B cell (primary cell): ENCODE measurements at regions not wholly inside any gene's neighbourhood (a gene's known extent, or its start where the extent isn't known, plus 50 kb on each side); places are given as distances from the start of the nearest gene placed in this dataset.

Source experiments
- ATAC-seq: fragments of 200-7000 bp; cut with Tn5 transposase; one replicate; pipeline ENCODE4 v1.10.0; 2021; ENCODE audit warnings: low read depth, mild to moderate bottlenecking, moderate number of reproducible peaks, moderate library complexity
- CTCF ChIA-PET: fragments of 350-600 bp; sonication (Branson Sonifier 250); formaldehyde crosslinking; loops from one replicate; lab custom pipeline; 2021; ENCODE audit warnings: antibody characterized with exemption, inconsistent platforms; lab: Charles Lee
- POLR2A ChIA-PET: fragments of 350-600 bp; sonication (Branson Sonifier 250); formaldehyde crosslinking; loops from one replicate; lab custom pipeline; 2021; ENCODE audit warnings: antibody characterized with exemption; lab: Charles Lee
- DNase-seq: peaks from one replicate; pipeline ENCODE4 v3.0.0; 2013
- H2AFZ ChIP-seq: 2 replicates; pipeline ENCODE4 v1.6.1; 2012; ENCODE audit warnings: mild to moderate bottlenecking, low read depth, low read length; ENCODE audit not compliant: insufficient read depth, poor library complexity, severe bottlenecking
- H3K27ac ChIP-seq, 2 donors: 1 replicate in 1 of 2; 2 replicates in 1 of 2; pipeline ENCODE4 v1.5.1; 2012 to 2013; ENCODE audit warnings: low read length in 2 of 2, mild to moderate bottlenecking in 2 of 2, moderate library complexity in 1 of 2
- H3K27me3 ChIP-seq, 4 experiments: fragments of 200-600 bp in 1 of 4; sonication (generic) in 1 of 4; replicated peaks in 1 of 4; 1 replicate in 2 of 4; 2 replicates in 2 of 4; pipeline versions ENCODE4 v1.6.1 to v1.7.0; 2013 to 2016; ENCODE audit warnings: low read length in 3 of 4, mild to moderate bottlenecking in 2 of 4, mixed read lengths in 1 of 4, moderate library complexity in 1 of 4; ENCODE audit not compliant: insufficient read depth in 4 of 4, control insufficient read depth in 3 of 4; ENCODE audit errors: control extremely low read depth in 1 of 4
- H3K36me3 ChIP-seq, 2 experiments: replicated peaks in 1 of 2; 1 replicate in 1 of 2; 2 replicates in 1 of 2; pipeline versions ENCODE4 v1.6.1 to v1.7.1; 2013; ENCODE audit warnings: low read length in 1 of 2; ENCODE audit not compliant: insufficient read depth in 2 of 2, control insufficient read depth in 1 of 2; ENCODE audit errors: control extremely low read depth in 1 of 2, extremely low read depth in 1 of 2
- H3K4me1 ChIP-seq, 2 donors: fragments of 200-600 bp in 1 of 2; sonication (generic) in 1 of 2; 1 replicate in 1 of 2; 2 replicates in 1 of 2; pipeline versions ENCODE4 v1.5.1 to v1.6.1; 2013 to 2017; ENCODE audit warnings: low read length in 2 of 2; ENCODE audit not compliant: control insufficient read depth in 2 of 2, insufficient read depth in 2 of 2
- H3K4me2 ChIP-seq: replicated peaks from 2 replicates; pipeline ENCODE3; 2012; ENCODE audit warnings: mild to moderate bottlenecking, low read depth, low read length; ENCODE audit not compliant: poor library complexity, severe bottlenecking
- H3K4me3 ChIP-seq, 5 experiments: fragments of 200-600 bp in 1 of 5; sonication (generic) in 1 of 5; 1 replicate in 3 of 5; 2 replicates in 2 of 5; pipeline versions ENCODE4 v1.5.1 to v1.7.0; 2011 to 2016; ENCODE audit warnings: low read length in 4 of 5, mild to moderate bottlenecking in 4 of 5, low read depth in 2 of 5, control low read depth in 1 of 5, moderate library complexity in 1 of 5; ENCODE audit not compliant: insufficient read depth in 1 of 5; ENCODE audit errors: control extremely low read depth in 1 of 5, extremely low read depth in 1 of 5
- H3K79me2 ChIP-seq: fragments of 200-600 bp; sonication (generic); one replicate; pipeline ENCODE4 v1.6.0; 2016; ENCODE audit warnings: low read length; ENCODE audit not compliant: control insufficient read depth, insufficient read depth
- H3K9ac ChIP-seq: fragments of 200-600 bp; sonication (generic); 2 replicates; pipeline ENCODE4 v1.6.1; 2017; ENCODE audit warnings: mild to moderate bottlenecking, low read length, moderate library complexity
- H3K9me3 ChIP-seq, 3 donors: one replicate each; pipeline versions ENCODE4 v1.6.1 to v1.7.1; 2013; ENCODE audit warnings: low read length in 2 of 3; ENCODE audit not compliant: control insufficient read depth in 2 of 3, insufficient read depth in 1 of 3; ENCODE audit errors: control extremely low read depth in 1 of 3
- H4K20me1 ChIP-seq: 2 replicates; pipeline ENCODE4 v1.6.0; 2012; ENCODE audit warnings: mild to moderate bottlenecking, low read length; ENCODE audit not compliant: insufficient read depth, control insufficient read depth, poor library complexity, severe bottlenecking
- H3K27ac Mint-ChIP-seq: one replicate; pipeline ENCODE4 v1.8.0; 2021; ENCODE audit warnings: mixed read lengths
- H3K27me3 Mint-ChIP-seq: one replicate; pipeline ENCODE4 v1.8.0; 2021; ENCODE audit warnings: mixed read lengths
- H3K4me1 Mint-ChIP-seq: one replicate; pipeline ENCODE4 v1.8.0; 2021; ENCODE audit warnings: mixed read lengths
- H3K4me3 Mint-ChIP-seq: one replicate; pipeline ENCODE4 v1.8.0; 2021; ENCODE audit warnings: mixed read lengths
- H3K9me3 Mint-ChIP-seq: one replicate; pipeline ENCODE4 v1.8.0; 2022; ENCODE audit warnings: mixed read lengths; ENCODE audit not compliant: insufficient read depth
- CTCF ChIP-seq: fragments of 200-600 bp; IDR thresholded peaks from one replicate; pipeline ENCODE4 v1.8.0; 2022; ENCODE audit warnings: antibody characterized with exemption, mild to moderate bottlenecking
- EZH2 ChIP-seq: IDR thresholded peaks from 2 replicates; pipeline ENCODE4 v1.6.1; 2012; ENCODE audit warnings: borderline replicate concordance, low read depth, mild to moderate bottlenecking, moderate library complexity, low read length; ENCODE audit not compliant: insufficient read depth, poor library complexity, severe bottlenecking
- WGBS: methylation state at CpG from one replicate; pipeline ENCODE4 v1.1.5; 2013; ENCODE audit warnings: missing lambda C conversion rate; ENCODE audit not compliant: insufficient coverage; 5-methylcytosine and 5-hydroxymethylcytosine counted together
- intact Hi-C: fragments of 100-400 bp; cut with micrococcal nuclease; formaldehyde crosslinking; loops from one replicate; pipeline ENCODE4 v1.10.0; 2022

DNA sequence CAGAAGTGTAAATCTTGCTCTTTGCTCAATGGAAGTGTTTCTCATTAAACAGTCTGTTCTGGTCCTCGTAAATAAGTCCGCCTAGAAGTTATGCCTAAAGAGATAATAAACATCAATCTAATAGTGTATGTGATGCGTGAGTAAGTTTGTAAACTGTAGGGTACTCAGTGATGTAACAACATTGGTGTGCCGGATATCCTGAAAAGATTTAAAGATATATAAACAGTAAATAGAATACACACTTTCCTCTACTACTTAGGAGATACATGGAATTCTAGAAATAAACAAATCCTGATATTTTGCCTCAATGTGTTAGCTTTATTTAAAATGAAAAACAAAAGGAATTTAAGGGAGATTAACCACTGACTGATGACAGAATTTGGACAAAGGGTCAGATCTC, 123.5 kb downstream of the AHR start:
- H3K27ac ChIP-seq: no peak overlapping the region
- CTCF ChIA-PET: no interaction called here
- H3K4me3 Mint-ChIP-seq: no peak overlapping the region
- no peaks in the 10 kb centered on the region for H3K4me1 Mint-ChIP-seq
- no peaks in the 10 kb centered on the region for H3K27me3 ChIP-seq
- ATAC-seq: no peak
- POLR2A ChIA-PET: no interaction called here
- H4K20me1 ChIP-seq: no peaks in the 10 kb centered on the region
- TF ChIP-seq CTCF (no peak), EZH2 (no peak)
- H3K36me3 ChIP-seq: no peaks in the 10 kb centered on the region
- H3K9me3 Mint-ChIP-seq: peaks cover 3% of the 10 kb centered on the region
- H3K9ac ChIP-seq: no peak overlapping the region
- no CpG with 5 or more reads among the region's 4 CpGs for WGBS
- no peaks in the 10 kb centered on the region for H3K4me1 ChIP-seq
- no peaks in the 10 kb centered on the region for H3K9me3 ChIP-seq
- H3K4me3 ChIP-seq: no peak overlapping the region
- no peak overlapping the region for H3K27ac Mint-ChIP-seq
- H3K79me2 ChIP-seq: no peaks in the 10 kb centered on the region
- H2AFZ ChIP-seq: no peak overlapping the region
- H3K4me2 ChIP-seq: no peak overlapping the region
- intact Hi-C loops: no loop called here
- no peaks in the 10 kb centered on the region for H3K27me3 Mint-ChIP-seq
- no peak for DNase-seq

DNA sequence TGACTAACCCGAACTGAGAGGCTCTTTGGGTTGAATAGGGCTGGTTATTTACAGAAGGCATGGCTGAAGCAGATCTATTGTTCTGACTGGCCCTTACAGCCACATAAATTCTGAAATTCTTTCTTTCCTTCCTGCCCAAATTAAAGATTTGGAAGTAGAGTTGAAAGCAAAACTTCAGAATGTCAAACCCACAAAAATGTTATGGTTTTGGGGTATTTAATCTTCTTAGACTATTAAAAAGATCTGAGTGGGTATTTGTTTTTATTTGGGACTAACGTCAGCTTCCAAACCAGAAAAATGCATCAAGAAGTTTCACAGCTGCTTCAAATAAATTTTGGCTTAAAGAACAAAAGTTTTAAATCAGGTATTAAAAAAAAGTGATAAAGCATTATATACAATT, 124.5 kb downstream of the AHR start:
- POLR2A ChIA-PET: no interaction called here
- H3K4me2 ChIP-seq: no peak overlapping the region
- no peaks in the 10 kb centered on the region for H3K79me2 ChIP-seq
- Mint-ChIP-seq H3K27ac (no peak overlapping the region), H3K4me1 (no peaks in the 10 kb centered on the region), H3K9me3 (peaks cover 6% of the 10 kb centered on the region), H3K4me3 (no peak overlapping the region), H3K27me3 (no peaks in the 10 kb centered on the region)
- no CpG with 5 or more reads among the region's 2 CpGs for WGBS
- H2AFZ ChIP-seq: no peak overlapping the region
- H3K4me3 ChIP-seq: no peak overlapping the region
- no peak overlapping the region for H3K27ac ChIP-seq
- DNase-seq (no peak), ATAC-seq (no peak)
- H4K20me1 ChIP-seq: no peaks in the 10 kb centered on the region
- H3K9ac ChIP-seq: no peak overlapping the region
- H3K4me1 ChIP-seq: no peaks in the 10 kb centered on the region
- no peaks in the 10 kb centered on the region for H3K27me3 ChIP-seq
- intact Hi-C loops: no loop called here
- no peaks in the 10 kb centered on the region for H3K36me3 ChIP-seq
- CTCF ChIA-PET: no interaction called here
- H3K9me3 ChIP-seq: peaks cover 0 to under 1% (median 0%) of the 10 kb centered on the region in 3 donors
- TF ChIP-seq CTCF (no peak), EZH2 (no peak)
